Adipocyte (in vitro differentiated cells): ENCODE measurements at regions not wholly inside any gene's neighbourhood (a gene's known extent, or its start where the extent isn't known, plus 50 kb on each side); places are given as distances from the start of the nearest gene placed in this dataset.

Experiments
- DNase-seq: peaks from one replicate; pipeline ENCODE4 v3.0.0-alpha.2; 2015; ENCODE audit warnings: low read depth
- H3K27me3 ChIP-seq: replicated peaks from 2 replicates; pipeline ENCODE4 v1.7.0; 2013; ENCODE audit warnings: mild to moderate bottlenecking, low read length, moderate library complexity; ENCODE audit not compliant: control insufficient read depth, insufficient read depth
- H3K36me3 ChIP-seq: 2 replicates; pipeline ENCODE4 v1.7.0; 2013; ENCODE audit warnings: low read length, mild to moderate bottlenecking, moderate library complexity; ENCODE audit not compliant: control insufficient read depth, insufficient read depth, severe bottlenecking
- H3K4me1 ChIP-seq: 2 replicates; pipeline ENCODE4 v1.7.0; 2013; ENCODE audit warnings: mild to moderate bottlenecking, low read length, moderate library complexity; ENCODE audit not compliant: control insufficient read depth, insufficient read depth
- H3K4me3 ChIP-seq: 2 replicates; pipeline ENCODE4 v1.7.0; 2013; ENCODE audit warnings: mild to moderate bottlenecking, low read length, moderate library complexity
- H3K9ac ChIP-seq: 2 replicates; pipeline ENCODE4 v1.7.0; 2013; ENCODE audit warnings: mild to moderate bottlenecking, low read length, moderate library complexity
- H3K9me3 ChIP-seq: 2 replicates; pipeline ENCODE4 v1.7.0; 2013; ENCODE audit warnings: mild to moderate bottlenecking, low read length, moderate library complexity; ENCODE audit not compliant: control insufficient read depth

GRCh38 chr16:6576606-6577005 lies 756.0 kb upstream of the RBFOX1 start:
- Histone ChIP-seq H3K36me3 (no peaks in the 10 kb centered on the region), H3K4me1 (no peaks in the 10 kb centered on the region), H3K4me3 (no peak overlapping the region), H3K9me3 (peaks cover 6% of the 10 kb centered on the region), H3K9ac (no peak overlapping the region), H3K27me3 (no peaks in the 10 kb centered on the region)
- no peak for DNase-seq

- H3K4me1 ChIP-seq = no peaks in the 10 kb centered on the region
- H3K9me3 ChIP-seq = peaks cover 6% of the 10 kb centered on the region
- no peak for DNase-seq
These were observed 756.5 kb upstream of the RBFOX1 start for GRCh38 chr16:6576113-6576512.

GRCh38 chr16:6574146-6574545 lies 758.5 kb upstream of the RBFOX1 start:
- H3K9ac ChIP-seq = no peak overlapping the region
- H3K27me3 ChIP-seq = no peaks in the 10 kb centered on the region
- H3K4me3 ChIP-seq = no peak overlapping the region
- no peak for DNase-seq
- H3K4me1 ChIP-seq = no peaks in the 10 kb centered on the region
- H3K9me3 ChIP-seq = peaks cover 6% of the 10 kb centered on the region
- H3K36me3 ChIP-seq = no peaks in the 10 kb centered on the region

More at GRCh38 chr16:6576113-6576512, 756.5 kb upstream of the RBFOX1 start:
- Histone ChIP-seq H3K27me3 (no peaks in the 10 kb centered on the region), H3K4me3 (no peak overlapping the region), H3K36me3 (no peaks in the 10 kb centered on the region), H3K9ac (no peak overlapping the region)

- Histone ChIP-seq H3K36me3 (no peaks in the 10 kb centered on the region), H3K4me3 (no peak overlapping the region), H3K27me3 (no peaks in the 10 kb centered on the region), H3K9ac (no peak overlapping the region), H3K4me1 (no peaks in the 10 kb centered on the region), H3K9me3 (peaks cover 6% of the 10 kb centered on the region)
- no peak for DNase-seq
These were observed 759.1 kb upstream of the RBFOX1 start for GRCh38 chr16:6573577-6573976.

- H3K9ac ChIP-seq = no peak overlapping the region
- DNase-seq = no peak
- no peaks in the 10 kb centered on the region for H3K9me3 ChIP-seq
These were observed 761.6 kb upstream of the RBFOX1 start for GRCh38 chr16:6571044-6571443.

GRCh38 chr16:6570530-6570929 lies 762.1 kb upstream of the RBFOX1 start:
- no peaks in the 10 kb centered on the region for H3K9me3 ChIP-seq

More at GRCh38 chr16:6571044-6571443, 761.6 kb upstream of the RBFOX1 start:
- Histone ChIP-seq H3K4me1 (no peaks in the 10 kb centered on the region), H3K36me3 (no peaks in the 10 kb centered on the region), H3K27me3 (no peaks in the 10 kb centered on the region), H3K4me3 (no peak overlapping the region)

GRCh38 chr16:6562986-6563385 lies 769.7 kb upstream of the RBFOX1 start:
- Histone ChIP-seq H3K9ac (no peak overlapping the region), H3K4me3 (no peak overlapping the region), H3K27me3 (no peaks in the 10 kb centered on the region), H3K9me3 (no peaks in the 10 kb centered on the region), H3K4me1 (no peaks in the 10 kb centered on the region), H3K36me3 (no peaks in the 10 kb centered on the region)
- no peak for DNase-seq

More at GRCh38 chr16:6570530-6570929, 762.1 kb upstream of the RBFOX1 start:
- Histone ChIP-seq H3K9ac (no peak overlapping the region), H3K27me3 (no peaks in the 10 kb centered on the region), H3K4me3 (no peak overlapping the region), H3K4me1 (no peaks in the 10 kb centered on the region), H3K36me3 (no peaks in the 10 kb centered on the region)
- DNase-seq = no peak

GRCh38 chr16:6560306-6561100 lies 772.1 kb upstream of the RBFOX1 start:
- DNase-seq = no peak
- H3K4me1 ChIP-seq = no peaks in the 10 kb centered on the region
- H3K4me3 ChIP-seq = no peak overlapping the region
- H3K9me3 ChIP-seq = no peaks in the 10 kb centered on the region
- H3K27me3 ChIP-seq = no peaks in the 10 kb centered on the region
- no peak overlapping the region for H3K9ac ChIP-seq
- H3K36me3 ChIP-seq = no peaks in the 10 kb centered on the region

- H3K9ac ChIP-seq = no peak overlapping the region
These were observed 774.0 kb upstream of the RBFOX1 start for GRCh38 chr16:6558661-6559060.

GRCh38 chr16:6558126-6558525 lies 774.5 kb upstream of the RBFOX1 start:
- H3K4me3 ChIP-seq = no peak overlapping the region

More at GRCh38 chr16:6558661-6559060, 774.0 kb upstream of the RBFOX1 start:
- no peaks in the 10 kb centered on the region for H3K9me3 ChIP-seq
- H3K27me3 ChIP-seq = no peaks in the 10 kb centered on the region
- no peak overlapping the region for H3K4me3 ChIP-seq
- H3K4me1 ChIP-seq = no peaks in the 10 kb centered on the region
- H3K36me3 ChIP-seq = no peaks in the 10 kb centered on the region
- no peak for DNase-seq

GRCh38 chr16:6557353-6558023 lies 775.2 kb upstream of the RBFOX1 start:
- H3K36me3 ChIP-seq = no peaks in the 10 kb centered on the region
- no peak for DNase-seq

More at GRCh38 chr16:6558126-6558525, 774.5 kb upstream of the RBFOX1 start:
- no peaks in the 10 kb centered on the region for H3K36me3 ChIP-seq
- no peak overlapping the region for H3K9ac ChIP-seq
- no peaks in the 10 kb centered on the region for H3K27me3 ChIP-seq
- H3K4me1 ChIP-seq = no peaks in the 10 kb centered on the region
- no peaks in the 10 kb centered on the region for H3K9me3 ChIP-seq
- DNase-seq = no peak

More at GRCh38 chr16:6557353-6558023, 775.2 kb upstream of the RBFOX1 start:
- Histone ChIP-seq H3K4me3 (no peak overlapping the region), H3K27me3 (no peaks in the 10 kb centered on the region), H3K9me3 (no peaks in the 10 kb centered on the region), H3K9ac (no peak overlapping the region), H3K4me1 (no peaks in the 10 kb centered on the region)
